HepG2 (cell line): ENCODE measurements at regions not wholly inside any gene's neighbourhood (a gene's known extent, or its start where the extent isn't known, plus 50 kb on each side); places are given as distances from the start of the nearest gene placed in this dataset.

Experiments
- ATAC-seq: fragments of 200-7000 bp; cut with Tn5 transposase; 3 replicates; pipeline ENCODE4 v1.9.1; 2020; ENCODE audit warnings: mild to moderate bottlenecking, moderate library complexity
- BruUV-seq: library from RNA; stranded (reverse); fragments of 400-500 nt; replicated peaks from 2 replicates; lab custom pipeline; 2021; lab: Mats Ljungman, UMichigan
- CTCF ChIA-PET: fragments of 300-600 bp; formaldehyde crosslinking; extraction: SDS; loops from one replicate; lab custom pipeline; 2021; ENCODE audit warnings: low total read pairs, inconsistent platforms, low intra/inter-chr PET ratio; lab: Yijun Ruan, JAX
- POLR2A ChIA-PET: fragments of 350-600 bp; sonication (Branson Sonifier 250); formaldehyde crosslinking; loops from one replicate; lab custom pipeline; 2020; ENCODE audit warnings: antibody characterized with exemption, inconsistent platforms; lab: Yijun Ruan, JAX
- DNase-seq: peaks from one replicate; pipeline ENCODE4 v3.0.0-alpha.2; 2015; ENCODE audit warnings: low spot score
- FAIRE-seq: peaks from 3 replicates; lab custom pipeline; 2011; peaks lifted over from hg19 to GRCh38; lab: Jason Lieb, UNC
- H2AFZ ChIP-seq: one replicate; pipeline ENCODE4 v1.6.1; 2011; ENCODE audit warnings: low read length, inconsistent platforms
- H3K27ac ChIP-seq: fragments of 300-600 bp; 3 replicates; pipeline ENCODE4 v1.8.0; 2011; ENCODE audit warnings: mixed run types, mild to moderate bottlenecking, mixed read lengths, low read length, inconsistent platforms; ENCODE audit not compliant: insufficient read depth; ENCODE audit errors: extremely low read length
- H3K27me3 ChIP-seq, 2 experiments: fragments of 200-600 bp in 1 of 2; 2 replicates in 1 of 2; 3 replicates in 1 of 2; pipeline versions ENCODE4 v1.6.0 to v1.8.0; 2011; ENCODE audit warnings: low read length in 2 of 2, mild to moderate bottlenecking in 2 of 2, moderate library complexity in 2 of 2, inconsistent platforms in 1 of 2; ENCODE audit not compliant: insufficient read depth in 2 of 2, control insufficient read depth in 1 of 2
- H3K36me3 ChIP-seq, 2 experiments: fragments of 200-600 bp in 1 of 2; replicated peaks in 1 of 2; 2 replicates in 1 of 2; 3 replicates in 1 of 2; pipeline versions ENCODE4 v1.5.1 to v1.8.0; 2011; ENCODE audit warnings: low read length in 2 of 2, inconsistent platforms in 1 of 2; ENCODE audit not compliant: insufficient read depth in 2 of 2, control insufficient read depth in 1 of 2
- H3K4me1 ChIP-seq: 2 replicates; pipeline ENCODE4 v1.5.1; 2012; ENCODE audit warnings: low read length, inconsistent platforms; ENCODE audit not compliant: insufficient read depth
- H3K4me2 ChIP-seq: 2 replicates; pipeline ENCODE4 v1.6.0; 2011; ENCODE audit warnings: low read depth, low read length, inconsistent platforms
- H3K4me3 ChIP-seq, 3 experiments: fragments of 200-600 bp in 1 of 3; sonication (generic), shearing (Covaris generic) in 1 of 3; replicated peaks in 1 of 3; 2 replicates each; pipeline ENCODE4 v1.5.1; 2011 to 2016; ENCODE audit warnings: low read length in 3 of 3, inconsistent platforms in 2 of 3, low read depth in 2 of 3, mild to moderate bottlenecking in 2 of 3, control low read depth in 1 of 3, mixed read lengths in 1 of 3; ENCODE audit not compliant: insufficient read depth in 1 of 3
- H3K79me2 ChIP-seq: one replicate; pipeline ENCODE4 v1.6.1; 2011; ENCODE audit warnings: low read length, inconsistent platforms; ENCODE audit not compliant: insufficient read depth
- H3K9ac ChIP-seq: 2 replicates; pipeline ENCODE4 v1.6.0; 2011; ENCODE audit warnings: mild to moderate bottlenecking, low read depth, low read length, inconsistent platforms; ENCODE audit not compliant: insufficient read depth
- H3K9me3 ChIP-seq: 2 replicates; pipeline ENCODE4 v1.5.1; 2012; ENCODE audit warnings: mild to moderate bottlenecking, low read length
- H4K20me1 ChIP-seq: 2 replicates; pipeline ENCODE4 v1.6.0; 2011; ENCODE audit warnings: inconsistent platforms, mild to moderate bottlenecking, low read length, moderate library complexity; ENCODE audit not compliant: insufficient read depth
- CEBPG ChIP-seq: IDR thresholded peaks from 2 replicates; pipeline ENCODE4 v1.6.1; 2016
- ELF4 ChIP-seq: sonication (generic); formaldehyde crosslinking; IDR thresholded peaks from 2 replicates; pipeline ENCODE4 v1.5.0; 2020; ENCODE audit warnings: missing genetic modification reagents, mild to moderate bottlenecking, moderate library complexity, borderline replicate concordance
- HHEX ChIP-seq: IDR thresholded peaks from 2 replicates; pipeline ENCODE4 v1.6.1; 2016; ENCODE audit warnings: control low read depth
- HMG20B ChIP-seq: conservative IDR thresholded peaks from 2 replicates; pipeline ENCODE4 v1.6.1; 2016; ENCODE audit warnings: missing genetic modification reagents, missing compliant biosample characterization
- IKZF5 ChIP-seq: IDR thresholded peaks from 2 replicates; pipeline ENCODE4 v1.6.1; 2018; ENCODE audit warnings: missing genetic modification reagents, mild to moderate bottlenecking, missing compliant biosample characterization
- MNT ChIP-seq: fragments of 450-650 bp; IDR thresholded peaks from 2 replicates; pipeline ENCODE4 v1.6.1; 2016
- NR2F1 ChIP-seq, 2 experiments: fragments of 450-650 bp in 1 of 2; formaldehyde crosslinking in 1 of 2; IDR thresholded peaks; 2 replicates each; pipeline versions ENCODE4 v1.5.0 to v1.6.1; 2016 to 2020; ENCODE audit warnings: mild to moderate bottlenecking in 1 of 2, missing compliant biosample characterization in 1 of 2, missing genetic modification reagents in 1 of 2, moderate library complexity in 1 of 2
- RARA ChIP-seq: IDR thresholded peaks from 2 replicates; pipeline ENCODE4 v1.6.1; 2016; ENCODE audit warnings: missing genetic modification reagents, missing compliant biosample characterization
- SALL1 ChIP-seq: sonication (generic); formaldehyde crosslinking; IDR thresholded peaks from 2 replicates; pipeline ENCODE4 v1.8.0; 2022; ENCODE audit warnings: mild to moderate bottlenecking, missing genetic modification reagents
- TFDP2 ChIP-seq: sonication (generic); formaldehyde crosslinking; IDR thresholded peaks from 2 replicates; pipeline ENCODE4 v1.4.0; 2020; ENCODE audit warnings: missing genetic modification reagents
- ZEB1 ChIP-seq: IDR thresholded peaks from 2 replicates; pipeline ENCODE4 v1.6.1; 2012; ENCODE audit warnings: mild to moderate bottlenecking, low read depth, inconsistent platforms; ENCODE audit not compliant: insufficient replicate concordance
- ZMYM4 ChIP-seq: sonication (generic); formaldehyde crosslinking; IDR thresholded peaks from 2 replicates; pipeline ENCODE4 v1.8.1; 2023; ENCODE audit warnings: mild to moderate bottlenecking, missing genetic modification reagents
- ZNF180 ChIP-seq: sonication (generic); formaldehyde crosslinking; IDR thresholded peaks from 2 replicates; pipeline ENCODE4 v1.4.0; 2020; ENCODE audit warnings: low read depth, missing genetic modification reagents, borderline replicate concordance
- ZNF335 ChIP-seq: sonication (generic); formaldehyde crosslinking; IDR thresholded peaks from 2 replicates; pipeline ENCODE4 v1.4.0; 2020; ENCODE audit warnings: missing genetic modification reagents
- ZNF441 ChIP-seq: sonication (generic); formaldehyde crosslinking; IDR thresholded peaks from 2 replicates; pipeline ENCODE4 v1.7.0; 2021; ENCODE audit warnings: missing genetic modification reagents, borderline replicate concordance
- ZNF546 ChIP-seq: sonication (generic); formaldehyde crosslinking; conservative IDR thresholded peaks from 2 replicates; pipeline ENCODE4 v1.8.1; 2023; ENCODE audit warnings: mild to moderate bottlenecking, missing genetic modification reagents
- ZNF552 ChIP-seq: sonication (generic); formaldehyde crosslinking; IDR thresholded peaks from 2 replicates; pipeline ENCODE4 v1.9.0; 2022; ENCODE audit warnings: missing genetic modification reagents, mild to moderate bottlenecking, borderline replicate concordance
- ZNF713 ChIP-seq: sonication (generic); formaldehyde crosslinking; IDR thresholded peaks from 2 replicates; pipeline ENCODE4 v1.4.0; 2020; ENCODE audit warnings: mild to moderate bottlenecking, missing genetic modification reagents
- ZNF724P ChIP-seq: sonication (generic); formaldehyde crosslinking; IDR thresholded peaks from 2 replicates; pipeline ENCODE4 v1.8.0; 2022; ENCODE audit warnings: missing genetic modification reagents, borderline replicate concordance
- ZNF839 ChIP-seq: sonication (generic); formaldehyde crosslinking; IDR thresholded peaks from 2 replicates; pipeline ENCODE4 v1.4.0; 2020; ENCODE audit warnings: missing genetic modification reagents, mild to moderate bottlenecking, borderline replicate concordance
- ZNF883 ChIP-seq: sonication (generic); formaldehyde crosslinking; IDR thresholded peaks from 2 replicates; pipeline ENCODE4 v1.5.1; 2020; ENCODE audit warnings: mild to moderate bottlenecking, missing genetic modification reagents; ENCODE audit errors: not compliant biosample characterization
- WGBS: methylation state at CpG from one replicate; pipeline ENCODE4 v1.1.6; 2017; ENCODE audit warnings: low lambda C conversion rate; 5-methylcytosine and 5-hydroxymethylcytosine counted together
- in situ Hi-C: cut with HindIII; loops from 2 replicates; pipeline ENCODE4 v1.10.0; 2017; ENCODE audit warnings: low pct_unique_long_range_greater_than_20kb; ENCODE audit not compliant: extremely low pct_ligation_motif_present
- intact Hi-C: fragments of 100-400 bp; cut with micrococcal nuclease; formaldehyde crosslinking; loops from one replicate; pipeline ENCODE4 v1.10.0; 2022; ENCODE audit not compliant: unreplicated experiment

GRCh38 chr13:50598338-50598737 is 245.2 kb downstream of the DLEU7 start:
- no TSS peak for BruUV-seq
- POLR2A ChIA-PET = no interaction called here
- TF ChIP-seq ZMYM4 (CRISPR knock-in tag) = peak; percentile 36; the same call in 1 of the 2 replicates
- TF ChIP-seq RARA = peak; percentile 34; the same call in 1 of the 2 replicates
- TF ChIP-seq ZNF552 = no peak
- TF ChIP-seq MNT = peak; percentile 14; the same call in 1 of the 2 replicates
- no peak for TF ChIP-seq TFDP2
- peak; percentile 39 to 44; a peak in 1 of 4 replicates for TF ChIP-seq NR2F1 (CRISPR knock-in tag; IDR thresholded peaks at IDR 0.05)
- no peak for TF ChIP-seq ZNF546 (CRISPR knock-in tag)
- TF ChIP-seq ZNF180 = no peak
- TF ChIP-seq HHEX = no peak
- no peak for TF ChIP-seq HMG20B (CRISPR knock-in tag)
- TF ChIP-seq ZNF839 = no peak
- no peak for TF ChIP-seq ZNF883 (CRISPR knock-in tag)
- no peak for TF ChIP-seq ELF4
- TF ChIP-seq ZNF724P (CRISPR knock-in tag) = no peak
- TF ChIP-seq SALL1 = peak; percentile 54
- TF ChIP-seq ZNF713 (CRISPR knock-in tag) = no peak
- no peak for TF ChIP-seq CEBPG (CRISPR knock-in tag)
- TF ChIP-seq IKZF5 (CRISPR knock-in tag) = no peak
- no peak for TF ChIP-seq ZEB1
- TF ChIP-seq ZNF335 (CRISPR knock-in tag) = no peak
- no peak for TF ChIP-seq ZNF441 (CRISPR knock-in tag)

More at GRCh38 chr13:50598338-50598737, 245.2 kb downstream of the DLEU7 start:
- Histone ChIP-seq H3K9me3 (no peaks in the 10 kb centered on the region), H3K4me2 (no peak overlapping the region), H3K79me2 (no peaks in the 10 kb centered on the region), H3K27me3 (no peaks in the 10 kb centered on the region), H3K27ac (peak overlapping the region; percentile 13), H3K4me3 (no peak overlapping the region), H3K9ac (no peak overlapping the region), H3K36me3 (no peaks in the 10 kb centered on the region), H2AFZ (no peak overlapping the region), H4K20me1 (no peaks in the 10 kb centered on the region), H3K4me1 (peaks cover 53% of the 10 kb centered on the region)
- CTCF ChIA-PET = no interaction called here
- FAIRE-seq (no peak), DNase-seq (peak; percentile 46), ATAC-seq (peak; percentile 60)
- WGBS = 52% methylated on average over 3 of the region's 3 CpGs
- in situ Hi-C loops = no loop called here
- intact Hi-C loops = no loop called here
